ENCODE measurements at regions not wholly inside any gene's neighbourhood (a gene's known extent, or its start where the extent isn't known, plus 50 kb on each side); places are given as distances from the start of the nearest gene placed in this dataset.
"Not testable (repeated sequence)": the region's sequence is repeated elsewhere in the genome, so short reads cannot be mapped to it uniquely, and the experiment has no call there.

GRCh38 chr5:96489532-96489931 lies 56.5 kb upstream of the PCSK1 start:
- Histone ChIP-seq H3F3A (ENCODE audit: insufficient read depth, low read length, poor library complexity, severe bottlenecking) (no peaks in the 10 kb centered on the region), H3K27ac (ENCODE audit: low read length) (no peak overlapping the region), H3K9me2 (ENCODE audit: insufficient read depth, low read length) (no peaks in the 10 kb centered on the region), H3K36me3 (ENCODE audit: insufficient read depth, low read length) (no peaks in the 10 kb centered on the region), H3K9me3 (ENCODE audit: low read length) (no peaks in the 10 kb centered on the region), H3K4me2 (ENCODE audit: low read length) (no peak overlapping the region), H3K4me3 (ENCODE audit: low read length) (no peak overlapping the region), H3K27me3 (ENCODE audit: insufficient read depth, low read depth, low read length) (no peaks in the 10 kb centered on the region), H3K9ac (ENCODE audit: low read length) (no peak overlapping the region), H2AFZ (ENCODE audit: low read depth, low read length) (no peak overlapping the region), H4K20me1 (ENCODE audit: insufficient read depth) (no peaks in the 10 kb centered on the region), H3K79me2 (replicated peaks; ENCODE audit: insufficient read depth, low read length) (no peaks in the 10 kb centered on the region)
- TF ChIP-seq REST (IDR thresholded peaks at IDR 0.05; ENCODE audit: borderline replicate concordance) = no peak

- H3K36me3 ChIP-seq (ENCODE audit: insufficient read depth, low read length) = no peaks in the 10 kb centered on the region
- H3K9ac ChIP-seq (ENCODE audit: low read length) = no peak overlapping the region
- no peak overlapping the region for H3K4me3 ChIP-seq (ENCODE audit: low read length)
- no peaks in the 10 kb centered on the region for H3K79me2 ChIP-seq (replicated peaks; ENCODE audit: insufficient read depth, low read length)
- H3K4me2 ChIP-seq (ENCODE audit: low read length) = no peak overlapping the region
- no peaks in the 10 kb centered on the region for H3K9me3 ChIP-seq (ENCODE audit: low read length)
- TF ChIP-seq TAF1 (IDR thresholded peaks at IDR 0.05; ENCODE audit: low read depth) (no peak), CTCF (IDR thresholded peaks at IDR 0.05; ENCODE audit: poor library complexity, severe bottlenecking) (no peak), RAD21 (conservative IDR thresholded peaks at IDR 0.05) (no peak)
- H4K20me1 ChIP-seq (ENCODE audit: insufficient read depth) = no peaks in the 10 kb centered on the region
- H3K27me3 ChIP-seq (ENCODE audit: insufficient read depth, low read depth, low read length) = no peaks in the 10 kb centered on the region
- no peak overlapping the region for H2AFZ ChIP-seq (ENCODE audit: low read depth, low read length)
- no peaks in the 10 kb centered on the region for H3K9me2 ChIP-seq (ENCODE audit: insufficient read depth, low read length)
- H3K27ac ChIP-seq (ENCODE audit: low read length) = no peak overlapping the region
- H3F3A ChIP-seq (ENCODE audit: insufficient read depth, low read length, poor library complexity, severe bottlenecking) = no peaks in the 10 kb centered on the region
Measured at GRCh38 chr5:96492459-96493047, 59.5 kb upstream of the PCSK1 start.

GRCh38 chr5:96493219-96493790 lies 60.3 kb upstream of the PCSK1 start:
- Histone ChIP-seq H4K20me1 (ENCODE audit: insufficient read depth) (no peaks in the 10 kb centered on the region), H3K4me3 (ENCODE audit: low read length) (no peak overlapping the region), H3F3A (ENCODE audit: insufficient read depth, low read length, poor library complexity, severe bottlenecking) (no peaks in the 10 kb centered on the region), H2AFZ (ENCODE audit: low read depth, low read length) (no peak overlapping the region), H3K36me3 (ENCODE audit: insufficient read depth, low read length) (no peaks in the 10 kb centered on the region), H3K9me3 (ENCODE audit: low read length) (no peaks in the 10 kb centered on the region), H3K79me2 (replicated peaks; ENCODE audit: insufficient read depth, low read length) (no peaks in the 10 kb centered on the region), H3K27me3 (ENCODE audit: insufficient read depth, low read depth, low read length) (no peaks in the 10 kb centered on the region), H3K4me2 (ENCODE audit: low read length) (no peak overlapping the region), H3K9ac (ENCODE audit: low read length) (no peak overlapping the region), H3K27ac (ENCODE audit: low read length) (no peak overlapping the region), H3K9me2 (ENCODE audit: insufficient read depth, low read length) (no peaks in the 10 kb centered on the region)
- TF ChIP-seq TAF1 (IDR thresholded peaks at IDR 0.05; ENCODE audit: low read depth) (no peak), CTCF (IDR thresholded peaks at IDR 0.05; ENCODE audit: poor library complexity, severe bottlenecking) (no peak), MXI1 (conservative IDR thresholded peaks at IDR 0.05; ENCODE audit: poor library complexity, severe bottlenecking) (no peak), EP300 (conservative IDR thresholded peaks at IDR 0.05; ENCODE audit: poor library complexity, severe bottlenecking) (no peak), EZH2 (IDR thresholded peaks at IDR 0.05; ENCODE audit: borderline replicate concordance, insufficient read depth, low read length, poor library complexity, severe bottlenecking) (no peak), SMC3 (conservative IDR thresholded peaks at IDR 0.05; ENCODE audit: poor library complexity) (no peak)

- not testable (repeated sequence) for H3K4me3 ChIP-seq (ENCODE audit: low read length); H3K27me3 ChIP-seq (ENCODE audit: insufficient read depth, low read depth, low read length); H3K9me2 ChIP-seq (ENCODE audit: insufficient read depth, low read length); H3K36me3 ChIP-seq (ENCODE audit: insufficient read depth, low read length); H3K27ac ChIP-seq (ENCODE audit: low read length); H3K9me3 ChIP-seq (ENCODE audit: low read length); H3F3A ChIP-seq (ENCODE audit: insufficient read depth, low read length, poor library complexity, severe bottlenecking); H3K4me2 ChIP-seq (ENCODE audit: low read length); H2AFZ ChIP-seq (ENCODE audit: low read depth, low read length); H3K79me2 ChIP-seq (replicated peaks; ENCODE audit: insufficient read depth, low read length); H4K20me1 ChIP-seq (ENCODE audit: insufficient read depth); H3K9ac ChIP-seq (ENCODE audit: low read length)
Measured at GRCh38 chr5:96495412-96495811, 62.4 kb upstream of the PCSK1 start.
